HepG2 (cell line): ENCODE measurements at regions not wholly inside any gene's neighbourhood (a gene's known extent, or its start where the extent isn't known, plus 50 kb on each side); places are given as distances from the start of the nearest gene placed in this dataset.

Experiments used
- ATAC-seq: fragments of 200-7000 bp; cut with Tn5 transposase; 3 replicates; pipeline ENCODE4 v1.9.1; 2020; ENCODE audit warnings: mild to moderate bottlenecking, moderate library complexity
- BruUV-seq: library from RNA; stranded (reverse); fragments of 400-500 nt; replicated peaks from 2 replicates; lab custom pipeline; 2021; lab: Mats Ljungman, UMichigan
- CTCF ChIA-PET: fragments of 300-600 bp; formaldehyde crosslinking; extraction: SDS; loops from one replicate; lab custom pipeline; 2021; ENCODE audit warnings: low total read pairs, inconsistent platforms, low intra/inter-chr PET ratio; lab: Yijun Ruan, JAX
- POLR2A ChIA-PET: fragments of 350-600 bp; sonication (Branson Sonifier 250); formaldehyde crosslinking; loops from one replicate; lab custom pipeline; 2020; ENCODE audit warnings: antibody characterized with exemption, inconsistent platforms; lab: Yijun Ruan, JAX
- DNase-seq: peaks from one replicate; pipeline ENCODE4 v3.0.0-alpha.2; 2015; ENCODE audit warnings: low spot score
- FAIRE-seq: peaks from 3 replicates; lab custom pipeline; 2011; peaks lifted over from hg19 to GRCh38; lab: Jason Lieb, UNC
- H2AFZ ChIP-seq: one replicate; pipeline ENCODE4 v1.6.1; 2011; ENCODE audit warnings: low read length, inconsistent platforms
- H3K27ac ChIP-seq: fragments of 300-600 bp; 3 replicates; pipeline ENCODE4 v1.8.0; 2011; ENCODE audit warnings: mixed run types, mild to moderate bottlenecking, mixed read lengths, low read length, inconsistent platforms; ENCODE audit not compliant: insufficient read depth; ENCODE audit errors: extremely low read length
- H3K27me3 ChIP-seq, 2 experiments: fragments of 200-600 bp in 1 of 2; 2 replicates in 1 of 2; 3 replicates in 1 of 2; pipeline versions ENCODE4 v1.6.0 to v1.8.0; 2011; ENCODE audit warnings: low read length in 2 of 2, mild to moderate bottlenecking in 2 of 2, moderate library complexity in 2 of 2, inconsistent platforms in 1 of 2; ENCODE audit not compliant: insufficient read depth in 2 of 2, control insufficient read depth in 1 of 2
- H3K36me3 ChIP-seq, 2 experiments: fragments of 200-600 bp in 1 of 2; replicated peaks in 1 of 2; 2 replicates in 1 of 2; 3 replicates in 1 of 2; pipeline versions ENCODE4 v1.5.1 to v1.8.0; 2011; ENCODE audit warnings: low read length in 2 of 2, inconsistent platforms in 1 of 2; ENCODE audit not compliant: insufficient read depth in 2 of 2, control insufficient read depth in 1 of 2
- H3K4me1 ChIP-seq: 2 replicates; pipeline ENCODE4 v1.5.1; 2012; ENCODE audit warnings: low read length, inconsistent platforms; ENCODE audit not compliant: insufficient read depth
- H3K4me2 ChIP-seq: 2 replicates; pipeline ENCODE4 v1.6.0; 2011; ENCODE audit warnings: low read depth, low read length, inconsistent platforms
- H3K4me3 ChIP-seq, 3 experiments: fragments of 200-600 bp in 1 of 3; sonication (generic), shearing (Covaris generic) in 1 of 3; replicated peaks in 1 of 3; 2 replicates each; pipeline ENCODE4 v1.5.1; 2011 to 2016; ENCODE audit warnings: low read length in 3 of 3, inconsistent platforms in 2 of 3, low read depth in 2 of 3, mild to moderate bottlenecking in 2 of 3, control low read depth in 1 of 3, mixed read lengths in 1 of 3; ENCODE audit not compliant: insufficient read depth in 1 of 3
- H3K79me2 ChIP-seq: one replicate; pipeline ENCODE4 v1.6.1; 2011; ENCODE audit warnings: low read length, inconsistent platforms; ENCODE audit not compliant: insufficient read depth
- H3K9ac ChIP-seq: 2 replicates; pipeline ENCODE4 v1.6.0; 2011; ENCODE audit warnings: mild to moderate bottlenecking, low read depth, low read length, inconsistent platforms; ENCODE audit not compliant: insufficient read depth
- H3K9me3 ChIP-seq: 2 replicates; pipeline ENCODE4 v1.5.1; 2012; ENCODE audit warnings: mild to moderate bottlenecking, low read length
- H4K20me1 ChIP-seq: 2 replicates; pipeline ENCODE4 v1.6.0; 2011; ENCODE audit warnings: inconsistent platforms, mild to moderate bottlenecking, low read length, moderate library complexity; ENCODE audit not compliant: insufficient read depth
- ATF1 ChIP-seq: IDR thresholded peaks from 2 replicates; pipeline ENCODE4 v1.6.1; 2016; ENCODE audit warnings: mild to moderate bottlenecking, control low read depth
- GABPA ChIP-seq, 2 experiments: IDR thresholded peaks; 2 replicates each; pipeline ENCODE4 v1.6.1; 2011 to 2016; ENCODE audit warnings: low read depth in 2 of 2, low read length in 1 of 2, missing biosample characterization in 1 of 2, missing genetic modification characterization in 1 of 2
- KDM4B ChIP-seq: sonication (generic); formaldehyde crosslinking; IDR thresholded peaks from 2 replicates; pipeline ENCODE4 v1.4.0; 2020; ENCODE audit warnings: missing genetic modification reagents
- MIER3 ChIP-seq: IDR thresholded peaks from 2 replicates; pipeline ENCODE4 v1.6.1; 2016; ENCODE audit warnings: missing compliant biosample characterization, borderline replicate concordance
- MYC ChIP-seq: sonication (generic); formaldehyde crosslinking; IDR thresholded peaks from 2 replicates; pipeline ENCODE4 v1.9.0; 2021; ENCODE audit warnings: missing genetic modification reagents, borderline replicate concordance
- PHF5A ChIP-seq: IDR thresholded peaks from one replicate; pipeline ENCODE4 v1.6.1; 2018; ENCODE audit warnings: low read depth, missing genetic modification reagents; ENCODE audit not compliant: unreplicated experiment
- ZNF260 ChIP-seq: sonication (generic); formaldehyde crosslinking; IDR thresholded peaks from 2 replicates; pipeline ENCODE4 v1.4.0; 2020; ENCODE audit warnings: missing genetic modification reagents, low read depth, mild to moderate bottlenecking, borderline replicate concordance
- ZNF441 ChIP-seq: sonication (generic); formaldehyde crosslinking; IDR thresholded peaks from 2 replicates; pipeline ENCODE4 v1.7.0; 2021; ENCODE audit warnings: missing genetic modification reagents, borderline replicate concordance
- ZNF558 ChIP-seq: sonication (generic); formaldehyde crosslinking; IDR thresholded peaks from 2 replicates; pipeline ENCODE4 v1.9.0; 2022; ENCODE audit warnings: mild to moderate bottlenecking, missing genetic modification reagents, borderline replicate concordance
- WGBS: methylation state at CpG from one replicate; pipeline ENCODE4 v1.1.6; 2017; ENCODE audit warnings: low lambda C conversion rate; 5-methylcytosine and 5-hydroxymethylcytosine counted together
- in situ Hi-C: cut with HindIII; loops from 2 replicates; pipeline ENCODE4 v1.10.0; 2017; ENCODE audit warnings: low pct_unique_long_range_greater_than_20kb; ENCODE audit not compliant: extremely low pct_ligation_motif_present
- intact Hi-C: fragments of 100-400 bp; cut with micrococcal nuclease; formaldehyde crosslinking; loops from one replicate; pipeline ENCODE4 v1.10.0; 2022; ENCODE audit not compliant: unreplicated experiment
- TF ChIP-seq, protein P1 (sequence below): sonication (generic); formaldehyde crosslinking; IDR thresholded peaks from 2 replicates; pipeline ENCODE4 v1.4.0; 2020; ENCODE audit warnings: low read depth, mild to moderate bottlenecking, missing genetic modification reagents

DNA sequence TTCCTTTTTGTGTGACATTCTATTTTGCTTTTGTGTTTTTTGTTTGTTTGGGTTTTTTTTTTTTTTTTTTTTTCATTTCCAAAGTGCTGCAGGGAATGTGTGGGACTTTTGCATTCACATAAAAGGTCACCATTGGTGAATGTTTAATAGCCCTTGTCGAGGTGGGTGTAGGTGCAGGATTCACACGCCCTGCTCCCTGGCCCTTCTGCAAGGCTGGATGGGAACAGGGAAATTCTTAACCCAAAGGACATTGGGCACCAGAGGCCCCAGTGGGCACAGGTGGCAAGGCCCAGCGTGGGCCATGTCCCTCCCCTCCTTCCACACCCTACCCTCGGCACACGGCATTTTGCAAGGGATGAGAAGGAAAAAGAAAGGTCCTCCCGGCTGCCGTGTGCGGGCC, 50.4 kb upstream of the NOTCH1 start:
- no peak overlapping the region for H3K4me3 ChIP-seq
- H3K27ac ChIP-seq, result no peak overlapping the region
- in situ Hi-C loops (no loop called here), intact Hi-C loops (no loop called here)
- H3K4me2 ChIP-seq, result no peak overlapping the region
- TF ChIP-seq ATF1 (CRISPR knock-in tag), result no peak
- TF ChIP-seq, protein P1, sequence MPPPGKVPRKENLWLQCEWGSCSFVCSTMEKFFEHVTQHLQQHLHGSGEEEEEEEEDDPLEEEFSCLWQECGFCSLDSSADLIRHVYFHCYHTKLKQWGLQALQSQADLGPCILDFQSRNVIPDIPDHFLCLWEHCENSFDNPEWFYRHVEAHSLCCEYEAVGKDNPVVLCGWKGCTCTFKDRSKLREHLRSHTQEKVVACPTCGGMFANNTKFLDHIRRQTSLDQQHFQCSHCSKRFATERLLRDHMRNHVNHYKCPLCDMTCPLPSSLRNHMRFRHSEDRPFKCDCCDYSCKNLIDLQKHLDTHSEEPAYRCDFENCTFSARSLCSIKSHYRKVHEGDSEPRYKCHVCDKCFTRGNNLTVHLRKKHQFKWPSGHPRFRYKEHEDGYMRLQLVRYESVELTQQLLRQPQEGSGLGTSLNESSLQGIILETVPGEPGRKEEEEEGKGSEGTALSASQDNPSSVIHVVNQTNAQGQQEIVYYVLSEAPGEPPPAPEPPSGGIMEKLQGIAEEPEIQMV, result no peak
- TF ChIP-seq PHF5A (CRISPR knock-in tag), result no peak
- TF ChIP-seq KDM4B (CRISPR knock-in tag), result no peak
- TF ChIP-seq ZNF260 (CRISPR knock-in tag), result no peak
- no peak for TF ChIP-seq ZNF558 (CRISPR knock-in tag)
- TF ChIP-seq GABPA (IDR thresholded peaks at IDR 0.05; ENCODE audit: low read depth, low read length), result no peak
- TF ChIP-seq GABPA (CRISPR knock-in tag; IDR thresholded peaks at IDR 0.05; ENCODE audit: low read depth), result no peak
- TF ChIP-seq ZNF441, result no peak
- no peak for TF ChIP-seq MIER3 (CRISPR knock-in tag)
- TF ChIP-seq MYC (CRISPR knock-in tag), result no peak
- H3K4me1 ChIP-seq, result peaks cover 26% of the 10 kb centered on the region
- peaks cover 4% of the 10 kb centered on the region for H4K20me1 ChIP-seq
- H3K36me3 ChIP-seq, result no peaks in the 10 kb centered on the region
- no TSS peak for BruUV-seq
- FAIRE-seq (no peak), DNase-seq (no peak), ATAC-seq (no peak)
- no peaks in the 10 kb centered on the region for H3K9me3 ChIP-seq
- H2AFZ ChIP-seq, result no peak overlapping the region
- WGBS, result 12% methylated on average over 8 of the region's 8 CpGs
- ChIA-PET CTCF (no interaction called here), POLR2A (no interaction called here)
- no peaks in the 10 kb centered on the region for H3K79me2 ChIP-seq
- peaks cover 19 to 88% of the 10 kb centered on the region in 2 experiments for H3K27me3 ChIP-seq
- no peak overlapping the region for H3K9ac ChIP-seq
